Mesenchymal stem cell (in vitro differentiated cells and primary cell): ENCODE measurements at regions not wholly inside any gene's neighbourhood (a gene's known extent, or its start where the extent isn't known, plus 50 kb on each side); places are given as distances from the start of the nearest gene placed in this dataset.

Source experiments
- DNase-seq: peaks from one replicate; pipeline ENCODE4 v3.0.0-alpha.2; 2013
- H2AFZ ChIP-seq: one replicate; pipeline ENCODE4 v1.6.1; 2013; ENCODE audit warnings: low read depth, mild to moderate bottlenecking, control low read depth, inconsistent platforms, low read length, moderate library complexity
- H2AK5ac ChIP-seq: 2 replicates; pipeline ENCODE4 v1.6.1; 2013; ENCODE audit warnings: low read length, moderate library complexity, mild to moderate bottlenecking, inconsistent platforms; ENCODE audit not compliant: severe bottlenecking
- H2BK120ac ChIP-seq: one replicate; pipeline ENCODE4 v1.6.1; 2013; ENCODE audit warnings: low read depth, mild to moderate bottlenecking, inconsistent platforms, low read length, moderate library complexity
- H2BK12ac ChIP-seq, 2 experiments: one replicate each; pipeline ENCODE4 v1.6.1; 2013; ENCODE audit warnings: inconsistent platforms in 2 of 2, low read length in 2 of 2, mild to moderate bottlenecking in 2 of 2, moderate library complexity in 2 of 2, control low read depth in 1 of 2
- H2BK15ac ChIP-seq: one replicate; pipeline ENCODE4 v1.6.1; 2013; ENCODE audit warnings: mild to moderate bottlenecking, low read depth, inconsistent platforms; ENCODE audit not compliant: poor library complexity, severe bottlenecking
- H2BK5ac ChIP-seq: 2 replicates; pipeline ENCODE4 v1.6.1; 2013; ENCODE audit warnings: low read depth, mild to moderate bottlenecking, low read length, control low read depth, inconsistent platforms; ENCODE audit not compliant: poor library complexity, severe bottlenecking
- H3K14ac ChIP-seq, 2 experiments: one replicate each; pipeline ENCODE4 v1.6.1; 2013; ENCODE audit warnings: inconsistent platforms in 2 of 2, low read length in 2 of 2, control low read depth in 1 of 2, mild to moderate bottlenecking in 1 of 2, moderate library complexity in 1 of 2
- H3K18ac ChIP-seq, 2 experiments: one replicate each; pipeline ENCODE4 v1.6.1; 2013; ENCODE audit warnings: inconsistent platforms in 2 of 2, low read length in 2 of 2, control low read depth in 1 of 2, low read depth in 1 of 2, mild to moderate bottlenecking in 1 of 2
- H3K23ac ChIP-seq, 2 experiments: one replicate each; pipeline ENCODE4 v1.6.1; 2013; ENCODE audit warnings: inconsistent platforms in 2 of 2, low read length in 2 of 2, mild to moderate bottlenecking in 2 of 2, moderate library complexity in 2 of 2, control low read depth in 1 of 2
- H3K27ac ChIP-seq: 2 replicates; pipeline ENCODE4 v1.5.1; 2013; ENCODE audit warnings: mild to moderate bottlenecking, moderate library complexity, low read length, control low read depth, inconsistent platforms; ENCODE audit not compliant: poor library complexity, severe bottlenecking
- H3K27me3 ChIP-seq, 2 experiments: 2 replicates each; pipeline versions ENCODE4 v1.6.1 to v1.7.0; 2013; ENCODE audit warnings: low read length in 2 of 2, mild to moderate bottlenecking in 2 of 2, moderate library complexity in 2 of 2, control low read depth in 1 of 2, inconsistent platforms in 1 of 2; ENCODE audit not compliant: control insufficient read depth in 1 of 2, insufficient read depth in 1 of 2
- H3K36me3 ChIP-seq, 2 experiments: 2 replicates each; pipeline versions ENCODE4 v1.6.1 to v1.7.0; 2013; ENCODE audit warnings: low read length in 2 of 2, control low read depth in 1 of 2, inconsistent platforms in 1 of 2, low read depth in 1 of 2, mild to moderate bottlenecking in 1 of 2; ENCODE audit not compliant: insufficient read depth in 2 of 2, control insufficient read depth in 1 of 2
- H3K4ac ChIP-seq, 2 experiments: one replicate each; pipeline ENCODE4 v1.6.1; 2013; ENCODE audit warnings: inconsistent platforms in 2 of 2, low read length in 2 of 2, mild to moderate bottlenecking in 2 of 2, moderate library complexity in 2 of 2, control low read depth in 1 of 2, low read depth in 1 of 2
- H3K4me1 ChIP-seq: 2 replicates; pipeline ENCODE4 v1.6.1; 2013; ENCODE audit warnings: low read depth, low read length, control low read depth; ENCODE audit not compliant: control insufficient read depth, insufficient read depth
- H3K4me2 ChIP-seq: 2 replicates; pipeline ENCODE4 v1.6.1; 2013; ENCODE audit warnings: low read length, mild to moderate bottlenecking, inconsistent platforms; ENCODE audit not compliant: poor library complexity, severe bottlenecking
- H3K4me3 ChIP-seq, 2 experiments: 2 replicates each; pipeline versions ENCODE4 v1.5.1 to v1.7.0; 2013; ENCODE audit warnings: low read length in 2 of 2, mild to moderate bottlenecking in 2 of 2, control low read depth in 1 of 2, low read depth in 1 of 2; ENCODE audit not compliant: insufficient read depth in 1 of 2
- H3K79me1 ChIP-seq: replicated peaks from 2 replicates; pipeline ENCODE4 v1.6.1; 2013; ENCODE audit warnings: mild to moderate bottlenecking, control low read depth, low read length, inconsistent platforms; ENCODE audit not compliant: poor library complexity, severe bottlenecking
- H3K9ac ChIP-seq: 2 replicates; pipeline ENCODE4 v1.7.0; 2013; ENCODE audit warnings: mild to moderate bottlenecking, low read length, moderate library complexity
- H3K9me3 ChIP-seq: 2 replicates; pipeline ENCODE4 v1.7.0; 2013; ENCODE audit warnings: mild to moderate bottlenecking, low read length; ENCODE audit not compliant: control insufficient read depth
- H4K8ac ChIP-seq: one replicate; pipeline ENCODE4 v1.6.1; 2013; ENCODE audit warnings: inconsistent platforms, mild to moderate bottlenecking, low read length, moderate library complexity
- H4K91ac ChIP-seq: one replicate; pipeline ENCODE4 v1.6.1; 2013; ENCODE audit warnings: mild to moderate bottlenecking, low read length, inconsistent platforms
- WGBS: methylation state at CpG from one replicate; pipeline ENCODE4 v1.1.7; 2013; ENCODE audit warnings: mixed read lengths; 5-methylcytosine and 5-hydroxymethylcytosine counted together

- no peak overlapping the region for H3K9ac ChIP-seq
- H4K8ac ChIP-seq = peak overlapping the region; percentile 31
- no peak overlapping the region for H3K4me3 ChIP-seq
- H3K9me3 ChIP-seq = no peaks in the 10 kb centered on the region
- no peaks in the 10 kb centered on the region for H3K27me3 ChIP-seq
- no peak overlapping the region for H3K23ac ChIP-seq
- no peak for DNase-seq
- H3K4me1 ChIP-seq = peaks cover 7% of the 10 kb centered on the region
- no peak overlapping the region for H3K14ac ChIP-seq
- H2BK120ac ChIP-seq = no peak overlapping the region
- peak overlapping the region; percentile 76 for H2AK5ac ChIP-seq
- H3K27ac ChIP-seq = peak overlapping the region; percentile 74
- no peak overlapping the region for H3K4me2 ChIP-seq
- no peaks in the 10 kb centered on the region for H3K36me3 ChIP-seq
- no peak overlapping the region for H4K91ac ChIP-seq
- WGBS = 82% methylated on average over 1 of the region's 1 CpG
- no peak overlapping the region for H2BK5ac ChIP-seq
- no peak overlapping the region for H3K4ac ChIP-seq
- no peak overlapping the region for H2BK15ac ChIP-seq
- H3K18ac ChIP-seq = peak overlapping the region in 1 of 2 experiments; percentile 34
- H2AFZ ChIP-seq = no peak overlapping the region
- peak overlapping the region in 1 of 2 experiments; percentile 43 for H2BK12ac ChIP-seq
- no peaks in the 10 kb centered on the region for H3K79me1 ChIP-seq
These were observed 80.3 kb upstream of the KCNMB2 start for GRCh38 chr3:178455946-178456345.

GRCh38 chr3:178456621-178457285, 79.5 kb upstream of the KCNMB2 start:
- no peak overlapping the region for H3K14ac ChIP-seq

GRCh38 chr3:178457511-178457910, 78.7 kb upstream of the KCNMB2 start:
- Histone ChIP-seq H2AFZ (no peak overlapping the region), H3K4ac (no peak overlapping the region), H2AK5ac (no peak overlapping the region), H2BK12ac (no peak overlapping the region), H3K79me1 (no peaks in the 10 kb centered on the region), H3K4me1 (peaks cover 7% of the 10 kb centered on the region), H3K9ac (no peak overlapping the region), H3K27me3 (no peaks in the 10 kb centered on the region), H4K91ac (no peak overlapping the region), H2BK5ac (no peak overlapping the region), H3K36me3 (no peaks in the 10 kb centered on the region), H3K9me3 (no peaks in the 10 kb centered on the region), H3K4me3 (no peak overlapping the region), H2BK120ac (no peak overlapping the region), H3K23ac (no peak overlapping the region), H3K27ac (no peak overlapping the region), H3K18ac (no peak overlapping the region), H3K4me2 (no peak overlapping the region), H2BK15ac (no peak overlapping the region), H3K14ac (no peak overlapping the region), H4K8ac (no peak overlapping the region)
- WGBS = no CpG with 5 or more reads among the region's 2 CpGs
- no peak for DNase-seq

More at GRCh38 chr3:178456621-178457285, 79.5 kb upstream of the KCNMB2 start:
- Histone ChIP-seq H3K79me1 (no peaks in the 10 kb centered on the region), H2BK120ac (no peak overlapping the region), H3K27me3 (no peaks in the 10 kb centered on the region), H3K4ac (no peak overlapping the region), H3K4me1 (peaks cover 7% of the 10 kb centered on the region), H2BK12ac (no peak overlapping the region), H3K23ac (no peak overlapping the region), H3K27ac (peak overlapping the region; percentile 82), H3K4me3 (no peak overlapping the region), H2AFZ (no peak overlapping the region), H3K4me2 (no peak overlapping the region), H4K8ac (no peak overlapping the region), H3K9ac (no peak overlapping the region), H3K36me3 (no peaks in the 10 kb centered on the region), H2AK5ac (no peak overlapping the region), H2BK15ac (no peak overlapping the region), H4K91ac (no peak overlapping the region), H3K18ac (peak overlapping the region in 1 of 2 experiments; percentile 18), H2BK5ac (no peak overlapping the region), H3K9me3 (no peaks in the 10 kb centered on the region)
- 39% methylated on average over 5 of the region's 7 CpGs for WGBS
- DNase-seq = peak; percentile 6

- no CpG with 5 or more reads among the region's 5 CpGs for WGBS
- Histone ChIP-seq H3K23ac (no peak overlapping the region), H3K18ac (no peak overlapping the region), H3K36me3 (no peaks in the 10 kb centered on the region), H3K79me1 (no peaks in the 10 kb centered on the region), H3K14ac (no peak overlapping the region), H3K4ac (no peak overlapping the region), H3K4me1 (peaks cover 7% of the 10 kb centered on the region), H2AFZ (no peak overlapping the region), H3K9ac (no peak overlapping the region), H4K8ac (no peak overlapping the region), H3K9me3 (no peaks in the 10 kb centered on the region), H3K4me2 (no peak overlapping the region), H3K4me3 (no peak overlapping the region), H2AK5ac (peak overlapping the region; percentile 89), H2BK5ac (peak overlapping the region; percentile 46), H2BK12ac (no peak overlapping the region), H3K27ac (no peak overlapping the region), H4K91ac (no peak overlapping the region), H2BK15ac (no peak overlapping the region), H3K27me3 (no peaks in the 10 kb centered on the region), H2BK120ac (no peak overlapping the region)
- DNase-seq = no peak
These were observed 77.8 kb upstream of the KCNMB2 start for GRCh38 chr3:178458313-178459037.
